ENCODE measurements at regions not wholly inside any gene's neighbourhood (a gene's known extent, or its start where the extent isn't known, plus 50 kb on each side); places are given as distances from the start of the nearest gene placed in this dataset.

GRCh38 chr2:64283641-64284361 is 139.6 kb upstream of the PELI1 start:
- no peak overlapping the region for H2BK20ac ChIP-seq (ENCODE audit: low read length)
- H3K4ac ChIP-seq (replicated peaks; ENCODE audit: insufficient read length, low read depth, low read length) = no peak overlapping the region
- H3K79me2 ChIP-seq (ENCODE audit: control insufficient read depth in 1 of 2, insufficient read depth in 2 of 2, low read length in 2 of 2) = no peaks in the 10 kb centered on the region
- H3K9ac ChIP-seq (replicated peaks in 1 of 4; ENCODE audit: extremely low read depth in 1 of 4, low read depth in 3 of 4, low read length in 3 of 4) = no peak overlapping the region; a peak in 1 of 7 replicates
- peaks cover 2% of the 10 kb centered on the region; the same call in 1 of the 2 replicates for H3K79me1 ChIP-seq (ENCODE audit: low read depth, low read length)
- FAIRE-seq (no peak), DNase-seq (ENCODE audit: low read depth in 1 of 2, low spot score in 2 of 2) (no peak)
- ChIA-PET CTCF (ENCODE audit: partially characterized antibody) (interaction anchor here (0.5 to 1.5 kb wide), 4 partner anchors 28 to 236 kb away, joined by 3 to 4 read pairs (median 3); no protein-coding TSS in a partner anchor), POLR2A (ENCODE audit: partially characterized antibody) (interaction anchor here (0.9 to 1.3 kb wide), 2 partner anchors 16 to 33 kb away, joined by 3 to 4 read pairs; no protein-coding TSS in a partner anchor)
- 0 out of 2 replicates have a peak overlapping the region, but pooled peaks have one; percentile 11 for H2AK5ac ChIP-seq (ENCODE audit: low read depth, low read length)
- no peak overlapping the region for H4K5ac ChIP-seq (ENCODE audit: insufficient read length, low read depth, low read length)
- H3K18ac ChIP-seq (ENCODE audit: extremely low read depth, low read length) = no peak overlapping the region
- no peak overlapping the region for H3K4me2 ChIP-seq (ENCODE audit: insufficient read depth in 1 of 2, low read depth in 2 of 2, low read length in 2 of 2)
- H3K4me3 ChIP-seq (ENCODE audit: extremely low read depth in 1 of 4, insufficient read depth in 2 of 4, low read depth in 3 of 4, low read length in 4 of 4) = no peak overlapping the region
- H3K4me1 ChIP-seq (replicated peaks in 1 of 4; ENCODE audit: control insufficient read depth in 3 of 4, insufficient read depth in 4 of 4, low read length in 3 of 4) = peaks cover 10 to 19% (median 14%) of the 10 kb centered on the region in 4 experiments
- H4K91ac ChIP-seq (replicated peaks; ENCODE audit: insufficient read length, low read length) = no peak overlapping the region
- TF ChIP-seq KDM4A (IDR thresholded peaks at IDR 0.05; ENCODE audit: low read depth, low read length, severe bottlenecking) (no peak), SAP30 (IDR thresholded peaks at IDR 0.05; ENCODE audit: insufficient read depth, insufficient replicate concordance, low read length) (no peak), RNF2 (IDR thresholded peaks at IDR 0.05; ENCODE audit: borderline replicate concordance, low read depth, low read length, missing control alignments, poor library complexity, severe bottlenecking) (no peak), TBP (IDR thresholded peaks at IDR 0.05; ENCODE audit: low read depth, low read length) (no peak), KDM1A (IDR thresholded peaks at IDR 0.05; ENCODE audit: borderline replicate concordance, low read length) (no peak)
- no peaks in the 10 kb centered on the region for H3K36me3 ChIP-seq (ENCODE audit: control insufficient read depth in 2 of 4, insufficient read depth in 4 of 4, low read length in 3 of 4)
- H3K56ac ChIP-seq (replicated peaks; ENCODE audit: insufficient read length, low read depth, low read length) = no peak overlapping the region
- H4K8ac ChIP-seq (ENCODE audit: extremely low read depth, insufficient read depth, low read length) = no peak overlapping the region
- H3K23me2 ChIP-seq (ENCODE audit: low read depth, low read length) = no peaks in the 10 kb centered on the region; the same call in 1 of the 2 replicates
- H2BK120ac ChIP-seq (replicated peaks; ENCODE audit: low read depth, low read length) = no peak overlapping the region
- peak overlapping the region; percentile 89 for H2BK12ac ChIP-seq (ENCODE audit: low read depth, low read length)
- H3K9me3 ChIP-seq (ENCODE audit: insufficient read depth in 2 of 2, low read depth in 1 of 2, low read length in 1 of 2) = no peaks in the 10 kb centered on the region
- H4K20me1 ChIP-seq (replicated peaks in 1 of 2; ENCODE audit: control insufficient read depth in 1 of 2, insufficient read depth in 2 of 2, low read length in 2 of 2) = peaks cover 0 to 6% of the 10 kb centered on the region in 2 experiments
- no peak overlapping the region for H3K27ac ChIP-seq (ENCODE audit: low read depth, low read length)
- H3K14ac ChIP-seq (ENCODE audit: insufficient read length) = no peak overlapping the region
- H2BK15ac ChIP-seq (ENCODE audit: low read length) = no peak overlapping the region
- H2AFZ ChIP-seq (ENCODE audit: low read length) = no peak overlapping the region
- no peaks in the 10 kb centered on the region for H3K27me3 ChIP-seq (replicated peaks in 1 of 4; ENCODE audit: control insufficient read depth in 3 of 4, extremely low read depth in 1 of 4, insufficient read depth in 3 of 4, low read length in 3 of 4)
- no peak overlapping the region for H2BK5ac ChIP-seq (ENCODE audit: low read depth, low read length)
- WGBS, 2 experiments (ENCODE audit: extremely low coverage in 1 of 2, insufficient coverage in 1 of 2, insufficient read length in 1 of 2, insufficient replicate concordance in 2 of 2, low coverage in 1 of 2, low lambda C conversion rate in 2 of 2, missing lambda C conversion rate in 1 of 2) = 92 to 100% methylated on average over 1 to 15 of the region's 15 CpGs
- no peak overlapping the region for H3K23ac ChIP-seq (ENCODE audit: insufficient read length)

Measured in H1 (cell line).